ENCODE measurements at regions not wholly inside any gene's neighbourhood (a gene's known extent, or its start where the extent isn't known, plus 50 kb on each side); places are given as distances from the start of the nearest gene placed in this dataset.

DNA sequence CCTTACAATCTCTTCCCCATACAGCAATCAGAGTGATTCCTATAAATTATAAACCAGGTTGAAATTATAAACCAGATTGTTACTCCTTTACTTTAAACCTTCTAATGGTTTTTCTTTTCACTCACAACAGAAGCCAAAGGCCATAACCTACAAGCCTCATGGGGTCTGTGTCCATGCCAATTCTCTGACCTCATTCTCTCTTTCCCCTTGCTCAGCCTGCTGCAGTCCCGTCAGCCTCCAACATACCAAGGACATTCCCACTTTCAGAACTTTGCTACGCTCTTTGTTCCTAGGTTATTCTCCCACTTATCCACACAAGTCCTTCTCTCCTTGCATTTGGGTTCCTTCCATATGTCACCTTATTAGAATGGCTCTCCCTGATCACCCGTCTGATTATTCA is 277.9 kb upstream of the TCF21 start:
- ATAC-seq (no peak), FAIRE-seq (no peak), DNase-seq (ENCODE audit: low spot score) (no peak)
- no peak overlapping the region for H3K4me3 ChIP-seq (replicated peaks in 1 of 3; ENCODE audit: insufficient read depth in 1 of 3, low read depth in 2 of 3, low read length in 3 of 3)
- H3K27ac ChIP-seq (ENCODE audit: extremely low read length, insufficient read depth, low read length) = no peak overlapping the region
- TF ChIP-seq SRSF4 (IDR thresholded peaks at IDR 0.05; ENCODE audit: low read depth, low read length, poor library complexity, severe bottlenecking) (no peak), ZBTB7B (CRISPR knock-in tag; IDR thresholded peaks at IDR 0.05) (no peak), MED13 (CRISPR knock-in tag; IDR thresholded peaks at IDR 0.05) (no peak), ZNF484 (CRISPR knock-in tag; IDR thresholded peaks at IDR 0.05; ENCODE audit: borderline replicate concordance, low read depth) (no peak), PHF5A (CRISPR knock-in tag; IDR thresholded peaks at IDR 0.05; ENCODE audit: low read depth, unreplicated experiment) (no peak)
- TF ChIP-seq, protein P1, sequence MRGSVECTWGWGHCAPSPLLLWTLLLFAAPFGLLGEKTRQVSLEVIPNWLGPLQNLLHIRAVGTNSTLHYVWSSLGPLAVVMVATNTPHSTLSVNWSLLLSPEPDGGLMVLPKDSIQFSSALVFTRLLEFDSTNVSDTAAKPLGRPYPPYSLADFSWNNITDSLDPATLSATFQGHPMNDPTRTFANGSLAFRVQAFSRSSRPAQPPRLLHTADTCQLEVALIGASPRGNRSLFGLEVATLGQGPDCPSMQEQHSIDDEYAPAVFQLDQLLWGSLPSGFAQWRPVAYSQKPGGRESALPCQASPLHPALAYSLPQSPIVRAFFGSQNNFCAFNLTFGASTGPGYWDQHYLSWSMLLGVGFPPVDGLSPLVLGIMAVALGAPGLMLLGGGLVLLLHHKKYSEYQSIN (CRISPR knock-in tag; IDR thresholded peaks at IDR 0.05; ENCODE audit: borderline replicate concordance) = no peak
- TF ChIP-seq, protein P2, sequence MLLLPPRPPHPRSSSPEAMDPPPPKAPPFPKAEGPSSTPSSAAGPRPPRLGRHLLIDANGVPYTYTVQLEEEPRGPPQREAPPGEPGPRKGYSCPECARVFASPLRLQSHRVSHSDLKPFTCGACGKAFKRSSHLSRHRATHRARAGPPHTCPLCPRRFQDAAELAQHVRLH (CRISPR knock-in tag; IDR thresholded peaks at IDR 0.05; ENCODE audit: borderline replicate concordance, low read depth) = no peak
- TF ChIP-seq, protein P3, sequence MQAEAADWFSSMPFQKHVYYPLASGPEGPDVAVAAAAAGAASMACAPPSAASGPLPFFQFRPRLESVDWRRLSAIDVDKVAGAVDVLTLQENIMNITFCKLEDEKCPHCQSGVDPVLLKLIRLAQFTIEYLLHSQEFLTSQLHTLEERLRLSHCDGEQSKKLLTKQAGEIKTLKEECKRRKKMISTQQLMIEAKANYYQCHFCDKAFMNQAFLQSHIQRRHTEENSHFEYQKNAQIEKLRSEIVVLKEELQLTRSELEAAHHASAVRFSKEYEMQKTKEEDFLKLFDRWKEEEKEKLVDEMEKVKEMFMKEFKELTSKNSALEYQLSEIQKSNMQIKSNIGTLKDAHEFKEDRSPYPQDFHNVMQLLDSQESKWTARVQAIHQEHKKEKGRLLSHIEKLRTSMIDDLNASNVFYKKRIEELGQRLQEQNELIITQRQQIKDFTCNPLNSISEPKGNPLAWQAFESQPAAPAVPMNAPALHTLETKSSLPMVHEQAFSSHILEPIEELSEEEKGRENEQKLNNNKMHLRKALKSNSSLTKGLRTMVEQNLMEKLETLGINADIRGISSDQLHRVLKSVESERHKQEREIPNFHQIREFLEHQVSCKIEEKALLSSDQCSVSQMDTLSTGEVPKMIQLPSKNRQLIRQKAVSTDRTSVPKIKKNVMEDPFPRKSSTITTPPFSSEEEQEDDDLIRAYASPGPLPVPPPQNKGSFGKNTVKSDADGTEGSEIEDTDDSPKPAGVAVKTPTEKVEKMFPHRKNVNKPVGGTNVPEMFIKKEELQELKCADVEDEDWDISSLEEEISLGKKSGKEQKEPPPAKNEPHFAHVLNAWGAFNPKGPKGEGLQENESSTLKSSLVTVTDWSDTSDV (CRISPR knock-in tag; IDR thresholded peaks at IDR 0.05) = no peak
- H3K79me2 ChIP-seq (ENCODE audit: insufficient read depth, low read length) = no peaks in the 10 kb centered on the region
- no peak overlapping the region for H3K9ac ChIP-seq (ENCODE audit: insufficient read depth, low read depth, low read length)
- H3K9me3 ChIP-seq (ENCODE audit: low read length) = no peaks in the 10 kb centered on the region
- no peaks in the 10 kb centered on the region for H3K36me3 ChIP-seq (replicated peaks in 1 of 2; ENCODE audit: control insufficient read depth in 1 of 2, insufficient read depth in 2 of 2, low read length in 2 of 2)
- intact Hi-C loops (cut with micrococcal nuclease; ENCODE audit: unreplicated experiment) (no loop called here), in situ Hi-C loops (cut with HindIII; ENCODE audit: extremely low pct_ligation_motif_present, low pct_unique_long_range_greater_than_20kb) (no loop called here)
- 13% methylated on average over 3 of the region's 3 CpGs for WGBS (ENCODE audit: low lambda C conversion rate)
- POLR2A ChIA-PET = no interaction called here
- no peaks in the 10 kb centered on the region for H4K20me1 ChIP-seq (ENCODE audit: insufficient read depth, low read length)
- BruUV-seq (replicated peaks) = no TSS peak
- H2AFZ ChIP-seq (ENCODE audit: low read length) = no peak overlapping the region
- peaks cover 0 to 2% of the 10 kb centered on the region in 2 experiments; a peak in 1 of 5 replicates for H3K27me3 ChIP-seq (ENCODE audit: control insufficient read depth in 1 of 2, insufficient read depth in 2 of 2, low read length in 2 of 2)
- H3K4me1 ChIP-seq (ENCODE audit: insufficient read depth, low read length) = no peaks in the 10 kb centered on the region
- no peak overlapping the region for H3K4me2 ChIP-seq (ENCODE audit: low read depth, low read length)
- CTCF ChIA-PET (ENCODE audit: low intra/inter-chr PET ratio, low total read pairs) = no interaction called here
